SKM-1 treated with dmso at 0.1 percent for 144 hours (cell line): ENCODE measurements at regions not wholly inside any gene's neighbourhood (a gene's known extent, or its start where the extent isn't known, plus 50 kb on each side); places are given as distances from the start of the nearest gene placed in this dataset.

Experiments
- DNase-seq: peaks from one replicate; lab custom pipeline; 2025; ENCODE audit not compliant: unreplicated experiment; lab: John Stamatoyannopoulos, UW

DNA sequence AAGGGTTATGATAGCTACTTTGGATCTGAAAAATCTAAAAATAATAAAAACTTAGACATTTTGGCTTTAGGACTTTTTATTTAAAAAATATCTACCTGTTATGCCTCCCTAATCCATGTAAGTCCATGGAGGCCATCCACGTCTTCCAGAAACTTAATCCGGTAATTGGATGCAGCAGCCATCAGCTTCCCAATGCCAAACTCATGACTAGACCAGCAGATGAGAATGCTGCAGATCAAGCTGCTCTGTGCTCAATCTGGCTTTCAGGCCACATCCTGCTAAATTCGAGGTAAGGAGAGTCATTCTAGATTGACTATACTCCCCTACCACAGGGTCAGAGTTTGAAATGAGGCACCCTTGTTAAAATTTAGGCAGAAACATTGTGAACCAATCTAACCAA is 168.5 kb upstream of the TCERG1L start:
- DNase-seq: no peak

DNA sequence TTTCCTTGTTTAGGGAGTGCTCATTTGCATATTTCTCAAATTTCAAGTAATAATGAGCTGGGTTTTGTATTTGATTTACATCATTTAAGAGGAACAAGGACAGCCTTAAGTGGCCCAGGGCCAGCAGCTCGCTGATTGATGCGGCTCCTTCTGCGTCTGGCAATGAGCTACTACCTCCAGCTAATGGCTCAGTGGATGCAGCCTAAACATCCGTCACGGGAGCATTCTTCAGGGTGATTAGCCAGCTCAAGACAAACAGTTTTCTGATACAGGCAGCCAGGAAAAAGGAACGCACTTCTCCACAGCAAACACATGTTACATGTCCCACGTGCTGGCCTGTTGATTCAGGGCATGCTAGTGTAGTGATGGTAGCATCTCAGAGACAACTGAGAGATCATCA is 169.3 kb upstream of the TCERG1L start:
- DNase-seq: no peak

DNA sequence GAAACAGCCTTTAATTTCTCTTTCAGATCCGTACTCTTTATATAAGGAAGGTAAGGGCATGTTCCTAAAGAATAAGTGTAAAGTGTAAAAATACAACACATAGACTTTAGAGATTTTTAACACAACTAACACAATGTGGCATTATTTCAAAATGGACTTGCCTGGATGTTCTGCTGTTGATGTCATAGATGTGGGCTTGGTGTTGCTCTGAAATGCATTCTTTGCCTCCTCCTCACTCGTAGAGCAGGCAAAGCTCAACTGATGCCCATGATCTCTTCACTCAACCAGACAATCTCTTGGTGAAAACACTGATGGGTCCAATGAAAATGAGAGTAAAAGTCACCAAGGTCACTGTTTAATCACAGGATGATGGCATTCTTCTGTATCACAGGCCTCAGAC is 174.2 kb upstream of the TCERG1L start:
- DNase-seq: no peak

DNA sequence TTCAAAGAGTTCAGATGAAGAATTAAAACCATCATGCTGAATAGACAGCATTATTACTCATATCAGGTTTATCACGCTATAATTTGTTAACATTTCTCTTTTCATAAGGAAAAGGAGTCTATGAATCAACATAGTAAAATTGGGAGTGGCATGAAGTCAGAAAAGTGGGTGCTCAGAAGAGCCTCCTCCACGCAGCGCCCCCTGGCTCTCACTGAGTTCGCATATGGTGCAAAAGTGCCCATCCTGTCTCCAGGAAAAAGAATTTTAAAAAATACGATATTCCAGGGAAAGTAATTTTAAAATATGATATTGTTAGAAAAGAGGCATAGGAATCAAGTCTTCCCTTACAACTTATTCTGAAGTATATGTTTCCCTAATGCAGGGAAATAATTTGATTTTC is 176.3 kb upstream of the TCERG1L start:
- DNase-seq: no peak

DNA sequence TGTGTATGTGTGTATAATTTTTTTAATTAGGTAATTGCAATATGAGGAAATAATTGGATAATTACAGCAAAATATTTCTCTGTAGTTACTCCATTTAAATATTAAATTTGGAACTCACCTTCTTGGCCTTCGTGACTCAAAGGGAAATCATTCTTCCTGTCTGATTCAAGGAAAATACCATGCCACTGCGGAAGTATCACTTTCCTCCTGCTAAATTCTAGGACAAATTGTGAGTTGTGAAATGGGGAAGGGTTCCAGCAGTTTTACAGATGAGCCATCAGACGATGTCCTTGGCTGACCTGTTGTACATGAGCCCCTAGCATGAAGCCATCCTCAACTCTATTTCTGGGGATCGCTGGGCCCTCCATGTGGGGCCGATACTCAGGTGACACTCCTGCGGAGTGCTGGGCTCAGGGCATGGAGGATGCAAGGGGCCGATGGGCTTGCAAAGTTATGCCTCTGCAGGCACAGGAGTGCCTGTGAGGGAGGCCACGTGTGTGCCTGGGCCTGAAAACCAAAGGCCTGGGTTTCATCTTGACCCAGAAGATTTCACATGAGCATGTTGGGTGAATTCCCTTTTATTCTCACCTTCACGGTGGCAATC is 179.6 kb upstream of the TCERG1L start:
- DNase-seq: no peak

DNA sequence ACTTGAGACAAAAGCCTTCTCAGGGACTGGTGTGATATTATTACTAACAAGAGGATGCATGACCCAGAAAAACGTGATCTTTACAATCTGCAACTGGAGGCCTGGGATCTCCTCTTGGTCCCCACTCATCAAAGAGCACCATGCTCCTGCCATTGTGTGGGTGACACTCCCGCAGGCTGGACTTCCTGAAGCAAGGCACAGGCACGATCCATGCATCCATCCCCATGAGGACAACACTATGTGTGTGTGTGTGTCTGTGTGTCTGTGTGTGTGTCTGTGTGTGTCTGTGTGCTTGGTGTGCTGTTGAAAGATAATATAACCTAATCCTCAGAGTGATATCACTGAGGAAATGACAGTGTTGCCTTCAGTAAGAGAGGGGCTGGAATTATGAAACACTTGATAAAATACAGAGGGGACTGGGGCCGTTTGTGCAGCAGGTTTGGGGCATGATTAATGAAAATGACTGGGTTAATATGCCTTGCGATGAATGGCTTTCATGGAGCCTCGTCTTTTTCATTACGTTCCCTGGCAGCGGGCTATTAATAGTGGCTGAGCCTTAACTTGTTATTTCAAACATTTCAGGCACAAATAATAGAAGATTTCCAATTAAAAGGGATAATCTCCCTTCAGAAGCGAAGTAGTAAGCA is 180.8 kb upstream of the TCERG1L start:
- no peak for DNase-seq

DNA sequence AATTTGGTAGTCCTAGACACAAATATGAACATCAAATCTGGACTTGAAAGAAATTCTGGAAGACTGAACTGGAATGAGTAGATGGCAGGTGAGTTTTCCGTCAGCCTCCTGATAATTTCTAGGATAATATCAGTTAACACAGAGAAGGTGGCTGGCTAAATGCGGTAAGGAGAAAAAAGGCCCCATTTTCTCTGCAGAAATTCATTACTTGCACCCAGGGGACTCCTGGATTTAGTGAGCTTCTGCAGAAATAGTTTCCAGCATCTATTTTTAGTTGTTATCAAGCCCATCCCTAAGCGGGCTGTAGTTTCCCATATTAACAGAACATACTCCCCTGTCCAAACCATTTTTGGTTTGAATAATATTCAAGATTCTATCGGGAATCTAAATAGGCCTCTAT is 181.9 kb upstream of the TCERG1L start:
- no peak for DNase-seq

DNA sequence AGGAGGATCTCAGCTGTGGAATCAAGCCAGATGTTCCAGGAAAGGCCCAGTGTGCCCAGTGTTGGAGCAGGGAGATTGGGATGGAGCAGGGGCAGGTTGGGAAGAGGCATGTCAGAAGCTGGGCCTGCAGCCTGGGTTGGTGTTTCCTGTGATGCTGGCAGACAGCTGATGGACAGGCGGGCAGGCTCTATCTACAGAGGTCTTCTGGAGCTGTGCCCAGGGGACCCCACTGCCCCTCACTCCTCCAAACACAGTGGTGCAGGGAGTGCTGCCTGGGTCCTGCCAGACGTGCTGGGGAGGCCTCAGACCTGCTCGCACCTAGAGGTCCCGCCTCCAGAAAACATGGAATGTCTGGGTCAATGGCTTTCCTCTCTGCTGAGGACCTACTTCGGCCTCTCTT is 182.9 kb upstream of the TCERG1L start:
- DNase-seq: no peak

DNA sequence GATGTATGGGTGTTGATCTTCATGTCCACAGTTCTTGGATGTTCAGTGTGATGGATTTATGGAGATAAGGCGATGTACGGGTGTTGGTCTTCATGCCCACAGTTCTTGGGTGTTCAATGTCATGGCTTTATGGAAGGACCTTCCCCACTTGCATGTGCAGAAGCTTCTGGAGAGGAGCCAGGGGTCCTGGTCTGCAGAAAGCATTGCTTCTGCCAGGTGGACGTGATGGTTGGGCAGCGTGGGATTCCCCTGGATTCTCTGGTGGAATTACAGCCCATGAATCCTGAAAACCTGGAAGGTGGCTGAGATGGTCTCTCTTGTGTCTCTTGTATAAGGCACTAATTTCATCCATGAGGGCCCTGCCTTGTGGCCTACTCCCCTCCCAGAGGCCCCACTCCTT is 183.7 kb upstream of the TCERG1L start:
- DNase-seq: no peak

DNA sequence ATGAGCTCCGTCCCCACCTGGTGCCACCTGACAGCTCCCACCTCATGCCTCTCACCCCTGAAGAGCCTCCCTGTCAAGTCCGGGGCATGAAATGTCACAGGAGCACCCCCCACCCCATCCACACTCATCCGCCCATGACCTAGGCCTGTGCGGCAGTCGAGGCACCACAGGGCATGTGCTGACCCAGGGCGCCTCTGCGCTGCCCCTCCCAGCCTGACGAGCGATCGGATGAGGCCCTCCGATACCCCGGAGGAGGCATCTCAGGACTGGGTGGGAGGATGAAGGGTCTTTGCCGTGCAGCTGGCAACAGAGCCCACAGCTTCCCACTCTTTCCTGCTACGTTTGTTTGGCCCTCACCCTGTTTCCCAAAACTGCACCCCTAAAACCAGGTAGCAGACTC is 184.4 kb upstream of the TCERG1L start:
- DNase-seq: no peak

DNA sequence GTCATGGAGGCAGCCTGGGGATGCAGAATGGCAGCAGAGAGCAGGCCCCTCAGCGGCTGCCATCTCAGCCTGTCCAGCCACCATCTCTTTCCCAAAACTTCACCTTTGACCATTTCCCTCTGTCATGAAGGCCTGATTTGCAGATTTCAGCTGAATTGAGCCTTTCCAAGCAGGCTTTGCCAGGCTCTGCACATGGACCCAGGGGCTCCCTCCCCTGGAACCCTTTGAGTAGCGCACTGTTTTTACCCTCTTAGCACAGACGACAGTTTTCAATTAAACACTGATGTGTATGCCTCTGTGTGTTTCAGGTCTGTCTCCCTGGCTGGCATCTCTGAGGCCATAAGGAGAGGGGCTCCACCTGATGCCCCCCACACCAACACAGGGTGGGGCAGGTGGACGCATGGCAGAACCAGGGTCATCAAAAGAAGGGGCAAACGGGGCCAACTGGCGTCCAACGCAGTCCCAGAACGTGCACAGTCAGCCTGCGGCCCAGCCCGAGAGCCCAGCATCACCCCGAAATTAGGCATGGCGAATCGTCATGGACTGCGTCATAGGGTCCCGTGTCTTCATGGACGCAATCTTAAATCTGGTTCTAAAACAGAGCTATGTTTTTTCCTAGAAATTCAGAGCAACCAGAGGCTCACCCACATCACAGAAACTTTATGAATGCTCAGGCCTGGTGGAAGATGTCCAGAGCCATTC is 185.0 kb upstream of the TCERG1L start:
- DNase-seq: no peak

DNA sequence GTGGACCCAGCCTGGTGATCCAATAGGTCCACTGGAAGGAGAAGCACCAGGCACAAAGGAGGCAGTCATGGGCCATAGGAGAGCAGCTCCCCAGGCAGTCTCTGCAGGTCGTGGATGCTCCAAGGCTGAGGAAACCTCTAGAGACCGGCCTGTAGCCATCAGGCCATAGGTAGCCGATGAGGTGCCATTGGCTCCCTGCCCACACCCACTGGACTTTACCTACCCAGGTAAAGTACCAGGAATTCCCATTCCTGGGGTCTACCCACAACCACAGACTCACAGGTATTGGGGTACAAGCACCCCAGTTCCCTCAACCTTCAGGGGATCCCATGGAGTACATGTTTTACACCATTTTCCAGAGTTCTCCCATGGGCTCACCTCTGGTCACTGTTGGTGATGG is 188.0 kb upstream of the TCERG1L start:
- DNase-seq: no peak

DNA sequence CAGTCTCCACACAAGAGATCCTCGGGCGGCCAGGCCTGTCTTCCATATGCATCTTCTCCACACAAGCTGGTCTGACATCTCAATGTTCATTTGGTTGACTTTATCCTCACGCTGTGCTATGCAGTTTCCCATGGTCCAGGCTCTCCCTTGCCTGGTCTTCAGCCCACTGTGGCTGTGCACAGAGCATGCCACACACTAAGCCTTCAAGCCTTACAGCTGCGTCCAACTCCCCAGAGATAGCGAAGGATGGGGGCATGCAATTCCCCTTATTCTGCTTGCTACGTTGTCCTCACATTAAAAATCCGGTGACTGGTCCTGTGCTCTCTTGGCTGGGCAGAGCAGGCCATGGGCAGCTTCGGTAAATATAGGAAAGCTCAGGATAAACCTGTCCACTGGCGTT is 188.7 kb upstream of the TCERG1L start:
- DNase-seq: no peak

DNA sequence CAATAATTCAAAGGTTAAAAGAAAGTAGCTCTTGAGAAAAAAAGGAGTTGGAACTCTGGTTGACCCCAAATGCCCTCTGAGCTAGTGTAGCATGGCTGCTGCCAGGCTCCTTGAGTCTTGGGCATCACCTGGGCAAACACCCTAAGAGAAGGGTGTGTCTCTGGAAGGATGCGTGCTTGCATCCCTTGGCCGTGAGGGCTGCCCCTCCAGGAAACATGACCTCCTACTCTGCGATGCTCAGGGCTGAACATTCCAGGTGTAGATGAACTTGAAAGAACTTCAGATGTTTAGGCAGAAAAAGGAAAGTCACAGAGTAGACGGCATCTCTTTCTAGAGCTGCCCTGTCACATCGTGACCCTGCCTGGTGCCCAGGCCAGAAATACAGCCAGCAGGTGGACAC is 189.4 kb upstream of the TCERG1L start:
- no peak for DNase-seq

DNA sequence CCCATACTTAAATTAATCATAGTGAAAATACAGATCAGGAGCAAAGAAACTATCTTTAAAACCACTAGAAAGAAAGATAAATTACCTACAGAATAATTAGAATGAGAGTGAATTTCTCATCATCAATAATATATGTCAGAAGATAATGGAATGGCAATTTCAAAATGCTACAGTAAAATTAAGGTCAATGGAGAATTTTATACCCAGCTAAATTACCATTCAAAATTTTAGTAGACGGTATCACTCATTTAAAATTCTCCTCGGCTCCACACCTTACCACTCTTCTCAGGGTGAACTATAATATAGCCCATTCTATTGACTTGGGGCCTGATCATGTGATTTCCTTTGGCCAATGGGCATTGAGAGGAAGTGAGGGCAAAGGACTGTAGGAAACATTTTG is 192.5 kb upstream of the TCERG1L start:
- DNase-seq: no peak

DNA sequence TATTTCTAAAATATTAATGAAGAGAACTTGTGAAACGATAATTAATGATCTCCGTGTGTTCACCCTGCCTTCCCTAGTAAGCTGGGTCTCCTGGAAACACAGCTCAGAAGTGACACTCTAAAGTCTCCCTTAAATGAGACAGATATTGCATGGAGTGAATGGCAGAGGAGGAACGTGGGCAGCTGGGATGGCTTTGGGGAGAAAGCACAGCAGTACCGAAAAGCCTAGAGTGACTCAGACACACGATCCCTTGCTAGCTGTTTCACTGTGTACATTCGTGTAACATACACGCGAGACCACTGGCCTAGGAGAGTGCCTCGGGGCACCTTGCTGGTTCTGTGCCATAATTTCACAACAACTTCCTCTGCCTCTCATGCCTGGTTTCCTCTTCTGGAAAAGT is 199.9 kb upstream of the TCERG1L start:
- no peak for DNase-seq

DNA sequence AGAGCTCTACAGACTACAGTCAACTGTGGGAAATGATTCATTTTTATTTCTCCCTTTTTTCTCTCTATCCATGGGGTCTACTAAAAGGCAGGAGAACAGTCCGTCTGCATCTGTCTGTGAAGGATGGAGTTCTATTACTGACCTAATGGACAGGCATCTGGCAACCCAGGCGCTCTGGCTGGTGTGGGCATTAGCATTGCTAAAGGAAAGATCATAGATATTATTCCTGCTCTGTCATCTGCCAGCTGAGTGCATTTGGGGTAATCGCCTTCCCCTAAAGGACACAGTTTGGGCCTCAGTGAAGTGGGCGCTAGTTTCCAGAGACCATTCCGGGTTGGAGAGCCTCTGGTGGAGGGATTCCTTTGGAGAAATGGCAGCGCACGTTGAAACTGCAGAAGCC is 201.3 kb upstream of the TCERG1L start:
- DNase-seq: no peak

DNA sequence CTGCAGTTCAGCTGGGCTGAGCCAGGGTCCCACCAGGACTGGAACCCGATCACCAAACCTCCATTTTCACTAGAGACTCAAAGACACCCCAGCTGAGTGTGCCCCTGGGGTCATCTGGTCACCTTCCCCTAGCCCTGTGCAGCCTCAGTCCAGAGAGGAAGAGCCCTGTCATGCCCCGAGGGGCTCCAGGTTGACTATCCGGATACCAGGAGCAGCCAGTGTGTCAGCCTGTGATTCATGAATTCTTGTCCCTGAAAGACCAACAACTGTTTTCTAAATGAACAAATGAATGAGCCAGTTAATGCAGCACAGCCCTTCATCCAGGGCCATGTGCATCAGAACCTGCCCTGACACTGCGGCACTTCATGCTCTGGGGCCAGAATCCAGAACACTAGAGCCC is 201.9 kb upstream of the TCERG1L start:
- DNase-seq: no peak

DNA sequence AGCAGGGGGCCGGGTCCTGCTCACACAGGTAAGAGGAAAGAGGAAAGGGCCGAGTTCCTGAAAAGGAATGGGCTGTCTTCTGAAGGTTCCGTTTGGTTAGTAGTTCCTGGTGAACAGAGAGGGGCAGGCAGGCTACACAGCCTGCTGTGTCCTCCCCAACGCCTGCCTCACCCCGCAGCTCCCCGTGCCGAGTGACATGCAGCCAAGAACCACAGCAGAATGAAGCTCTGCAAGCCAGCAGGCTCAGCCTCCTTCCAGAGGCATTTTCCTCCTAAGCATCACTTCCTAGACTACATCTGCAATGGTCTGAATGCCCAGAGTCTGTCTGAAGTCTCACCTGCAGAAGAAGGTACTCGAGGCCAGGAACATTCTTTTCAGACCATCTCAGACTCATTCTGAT is 202.4 kb upstream of the TCERG1L start:
- no peak for DNase-seq

DNA sequence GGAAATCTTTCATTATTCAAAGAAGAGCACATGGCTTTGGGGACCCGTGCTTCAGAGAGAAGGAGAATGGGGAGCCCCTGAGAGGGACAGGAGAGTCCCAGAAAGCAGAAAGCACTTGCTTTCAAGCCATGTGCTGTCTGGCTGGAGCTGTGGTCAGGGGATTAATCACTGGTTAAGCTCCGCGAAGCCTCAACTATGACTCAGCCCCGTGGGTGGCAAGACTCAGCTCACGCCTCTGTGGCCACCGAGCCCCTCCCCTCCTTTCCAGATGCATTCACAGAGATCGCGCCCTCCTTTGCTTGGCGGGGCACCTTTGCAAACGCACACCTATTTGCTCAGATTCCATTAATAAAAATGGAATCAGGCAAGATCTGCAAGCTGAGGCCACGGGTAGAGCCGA is 202.9 kb upstream of the TCERG1L start:
- no peak for DNase-seq

DNA sequence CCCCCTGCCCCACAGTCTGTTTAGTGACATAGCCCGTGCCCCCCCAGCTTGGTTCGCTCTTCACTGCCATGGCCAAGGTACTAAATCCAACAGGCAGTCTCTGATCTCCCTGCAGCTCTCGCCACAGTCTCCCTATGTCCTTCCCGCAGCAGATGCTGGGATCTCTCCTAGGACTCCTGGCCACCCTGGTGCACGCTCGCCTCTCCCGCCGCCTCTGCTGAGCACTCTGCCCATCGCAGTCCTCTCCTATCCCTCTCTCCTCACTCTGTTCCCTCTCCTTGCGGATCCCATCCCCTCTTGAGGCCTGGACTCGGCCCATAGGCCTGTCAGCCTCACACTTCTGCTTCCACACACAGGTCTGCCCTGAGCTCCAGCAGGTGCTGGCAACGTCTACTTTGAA is 204.8 kb upstream of the TCERG1L start:
- DNase-seq: no peak

DNA sequence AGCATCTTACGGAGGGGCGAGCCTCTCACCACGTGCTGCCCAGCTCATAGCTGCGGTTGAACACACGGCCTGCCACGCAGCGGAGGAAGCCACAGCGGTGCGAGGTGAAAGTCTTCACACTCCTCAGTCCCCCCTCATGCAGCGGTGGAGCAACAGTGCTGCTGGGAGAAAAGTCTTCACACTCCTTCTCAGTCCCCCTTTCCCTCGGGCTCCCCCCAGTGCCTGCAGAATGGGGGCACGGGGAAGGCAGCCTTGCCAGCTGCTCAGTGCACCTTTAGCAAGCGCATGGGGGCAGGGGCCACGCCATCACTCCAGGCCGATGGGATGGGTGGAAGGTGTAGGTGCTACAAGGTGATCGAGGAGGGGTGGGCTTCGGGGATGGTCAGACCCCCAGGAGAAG is 206.3 kb upstream of the TCERG1L start:
- no peak for DNase-seq
